ENCODE measurements at regions not wholly inside any gene's neighbourhood (a gene's known extent, or its start where the extent isn't known, plus 50 kb on each side); places are given as distances from the start of the nearest gene placed in this dataset.

GRCh38 chr13:21823416-21823815 is 152.5 kb downstream of the FGF9 start:
- no peak for DNase-seq

- no peak for DNase-seq
Observed at GRCh38 chr13:21823949-21824348, 153.1 kb downstream of the FGF9 start.

- no peak for DNase-seq
Observed at GRCh38 chr13:21825186-21825585, 154.3 kb downstream of the FGF9 start.

- no peak for DNase-seq
Observed at GRCh38 chr13:21825801-21826200, 154.9 kb downstream of the FGF9 start.

- no peak for DNase-seq
Observed at GRCh38 chr13:21826214-21827015, 155.5 kb downstream of the FGF9 start.

- DNase-seq, result no peak
Observed at GRCh38 chr13:21831654-21832324, 160.9 kb downstream of the FGF9 start.

- no peak for DNase-seq
Observed at GRCh38 chr13:21833921-21834320, 163.0 kb downstream of the FGF9 start.

GRCh38 chr13:21834521-21834920 is 163.6 kb downstream of the FGF9 start:
- DNase-seq, result no peak

GRCh38 chr13:21837288-21837687 is 166.4 kb downstream of the FGF9 start:
- no peak for DNase-seq

GRCh38 chr13:21837841-21838551 is 167.1 kb downstream of the FGF9 start:
- no peak for DNase-seq

- no peak for DNase-seq
Observed at GRCh38 chr13:21846605-21847004, 175.7 kb downstream of the FGF9 start.

- no peak for DNase-seq
Observed at GRCh38 chr13:21849323-21849722, 178.4 kb downstream of the FGF9 start.

GRCh38 chr13:21850013-21851006 is 179.4 kb downstream of the FGF9 start:
- no peak for DNase-seq

- DNase-seq, result no peak
Observed at GRCh38 chr13:21852043-21852442, 181.2 kb downstream of the FGF9 start.

GRCh38 chr13:21853779-21854178 is 182.9 kb downstream of the FGF9 start:
- DNase-seq, result no peak

- DNase-seq, result no peak
Observed at GRCh38 chr13:21868823-21869222, 197.9 kb downstream of the FGF9 start.

GRCh38 chr13:21871382-21871781 is 200.5 kb downstream of the FGF9 start:
- DNase-seq, result no peak

- no peak for DNase-seq
Observed at GRCh38 chr13:21871919-21872318, 201.0 kb downstream of the FGF9 start.

GRCh38 chr13:21872795-21873194 is 201.9 kb downstream of the FGF9 start:
- DNase-seq, result no peak

GRCh38 chr13:21875116-21875515 is 204.2 kb downstream of the FGF9 start:
- DNase-seq, result no peak

- no peak for DNase-seq
Observed at GRCh38 chr13:21879263-21879914, 208.5 kb downstream of the FGF9 start.

- DNase-seq, result no peak
Observed at GRCh38 chr13:21882766-21883165, 211.9 kb downstream of the FGF9 start.
